ENCODE measurements at regions not wholly inside any gene's neighbourhood (a gene's known extent, or its start where the extent isn't known, plus 50 kb on each side); places are given as distances from the start of the nearest gene placed in this dataset.
"Not testable (repeated sequence)": the region's sequence is repeated elsewhere in the genome, so short reads cannot be mapped to it uniquely, and the experiment has no call there.

DNA sequence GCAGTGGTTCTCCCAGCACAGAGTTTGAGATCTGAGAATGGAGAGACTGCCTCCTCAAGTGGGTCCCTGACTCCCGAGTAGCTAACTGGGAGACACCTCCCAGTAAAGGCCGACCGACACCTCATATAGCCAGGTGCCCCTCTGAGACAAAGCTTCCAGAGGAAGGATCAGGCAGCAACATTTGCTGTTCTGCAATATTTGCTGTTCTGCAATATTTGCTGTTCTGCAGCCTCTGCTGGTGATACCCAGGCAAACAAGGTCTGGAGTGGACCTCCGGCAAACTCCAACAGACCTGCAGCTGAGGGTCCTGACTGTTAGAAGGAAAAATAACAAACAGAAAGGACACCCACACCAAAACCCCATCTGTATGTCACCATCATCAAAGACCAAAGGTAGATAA is 560.2 kb downstream of the SOX5 start:
- not testable (repeated sequence) for DNase-seq

DNA sequence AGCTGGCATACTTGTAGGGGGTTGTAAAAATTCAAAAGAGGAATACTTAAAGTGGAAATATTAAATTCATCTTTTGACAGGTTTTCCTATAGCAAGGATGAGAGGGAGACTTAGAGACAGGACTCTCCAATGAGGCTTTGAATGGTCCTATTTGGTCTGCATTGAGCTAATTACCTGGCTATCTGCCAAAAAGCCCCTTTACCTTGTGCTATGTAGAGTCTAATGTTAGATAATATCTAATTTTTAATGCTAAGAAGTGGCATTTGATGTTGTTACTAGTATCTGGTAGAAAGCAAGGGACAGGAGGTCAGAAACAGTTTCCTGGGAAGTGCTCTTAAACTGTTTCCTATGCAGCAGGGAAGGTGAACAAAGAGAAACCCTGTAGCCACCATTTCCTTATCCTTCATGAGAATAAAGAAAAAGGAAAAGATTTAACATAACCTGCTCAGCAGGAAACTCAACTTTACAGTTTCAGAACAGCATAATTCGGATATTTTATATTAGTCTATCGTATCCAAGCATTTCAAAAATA is 550.0 kb downstream of the SOX5 start:
- no peak for DNase-seq

DNA sequence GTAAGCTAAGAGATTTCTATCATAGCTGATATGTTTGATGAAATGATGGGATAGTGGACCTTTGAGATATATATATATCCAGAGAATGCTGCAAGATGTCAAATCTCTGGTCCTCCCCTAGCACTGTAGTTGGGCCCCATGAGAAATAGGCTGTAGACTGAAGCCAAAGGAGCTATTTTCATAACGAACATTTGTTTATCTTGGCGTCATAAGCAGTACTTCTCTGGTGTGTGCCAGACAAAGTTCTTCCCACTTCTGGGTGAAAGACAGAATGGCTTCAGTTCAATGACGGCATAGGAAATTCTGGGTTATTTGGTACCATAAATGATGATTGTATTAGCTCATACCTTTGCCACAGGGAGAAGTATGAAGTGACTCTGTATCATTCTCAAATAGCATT is 534.3 kb downstream of the SOX5 start:
- DNase-seq, result no peak

DNA sequence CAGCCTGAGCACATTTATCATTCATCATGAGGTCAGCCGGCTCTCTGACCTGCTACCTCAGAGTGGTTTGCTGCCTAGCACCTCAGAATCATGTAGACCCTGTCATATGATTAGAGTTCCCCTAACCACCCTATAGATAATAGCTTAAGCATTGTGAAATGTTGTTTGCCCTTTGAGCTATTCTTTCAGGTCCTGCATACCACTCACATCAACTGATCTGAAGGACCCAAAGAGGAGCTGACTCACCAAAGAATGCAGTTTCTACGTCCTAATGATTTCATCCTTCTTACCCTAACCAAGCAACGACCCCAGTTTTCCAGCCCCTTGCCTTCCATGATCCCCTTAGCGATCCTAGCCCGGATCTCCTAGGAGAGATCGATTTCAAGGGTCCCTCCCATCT is 527.9 kb downstream of the SOX5 start:
- no peak for DNase-seq

DNA sequence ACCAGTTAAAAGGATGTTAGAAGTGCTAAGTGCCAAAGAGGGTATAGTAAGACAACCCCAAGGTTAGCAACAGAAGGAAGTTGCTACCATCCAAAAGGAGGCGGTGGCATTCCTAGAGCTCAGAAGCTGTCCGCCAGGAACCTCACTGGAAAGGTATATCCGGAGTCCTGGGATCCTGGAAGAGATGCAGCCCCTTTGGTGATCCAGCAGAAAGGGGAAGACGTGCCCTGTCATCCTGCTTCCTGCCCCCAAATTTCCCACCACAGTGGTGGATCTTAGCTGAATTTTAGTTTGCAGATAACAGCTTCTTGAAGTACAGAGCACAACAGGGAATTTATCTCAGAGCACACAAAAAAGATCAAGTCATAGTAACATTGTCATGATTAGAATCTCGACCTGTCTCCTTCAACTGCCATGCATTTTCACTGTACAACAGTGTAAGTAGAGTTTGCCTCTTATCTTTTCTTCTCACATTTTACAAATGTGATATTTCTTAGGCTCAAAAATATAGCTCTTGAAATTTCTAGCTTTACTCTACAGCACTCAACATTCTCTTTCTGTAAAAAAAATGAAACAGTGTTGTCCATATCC is 526.3 kb downstream of the SOX5 start:
- DNase-seq, result no peak

DNA sequence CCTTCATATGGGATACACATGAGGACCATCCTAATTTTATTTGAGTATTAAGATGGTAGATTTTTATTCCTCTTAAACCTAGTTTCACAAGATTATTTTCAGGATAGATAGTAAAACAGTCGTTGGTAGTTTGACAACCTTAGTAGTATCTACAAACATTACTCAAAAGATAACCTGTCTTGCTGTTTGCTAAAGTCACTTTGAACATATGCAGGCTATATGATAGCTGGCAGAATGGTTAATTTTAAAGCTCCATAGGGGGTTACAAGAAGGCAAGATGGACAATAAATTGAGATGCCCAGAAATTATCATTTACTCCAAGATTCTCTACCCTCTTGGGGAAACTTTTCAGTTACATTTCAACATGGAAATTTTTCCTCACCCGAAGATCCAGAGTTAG is 525.7 kb downstream of the SOX5 start:
- DNase-seq, result no peak

DNA sequence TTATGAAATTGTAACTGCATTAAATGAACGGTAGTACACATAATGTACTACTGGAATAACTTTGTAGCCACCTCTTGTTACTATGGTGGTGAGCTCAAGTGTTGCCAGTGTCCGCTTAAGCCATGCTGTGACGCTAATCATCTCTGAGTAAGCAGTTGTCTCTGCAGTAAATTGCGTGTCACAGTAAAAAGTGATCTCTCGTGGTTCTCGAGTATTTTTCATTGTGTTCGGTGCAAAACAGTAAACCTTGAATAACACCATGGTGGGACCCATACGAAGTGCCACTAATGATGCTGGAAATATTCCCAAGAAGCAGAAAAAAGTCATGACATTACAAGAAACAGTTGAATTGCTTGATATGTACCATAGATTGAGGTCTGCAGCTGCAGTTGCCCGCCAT is 524.8 kb downstream of the SOX5 start:
- DNase-seq, result no peak

DNA sequence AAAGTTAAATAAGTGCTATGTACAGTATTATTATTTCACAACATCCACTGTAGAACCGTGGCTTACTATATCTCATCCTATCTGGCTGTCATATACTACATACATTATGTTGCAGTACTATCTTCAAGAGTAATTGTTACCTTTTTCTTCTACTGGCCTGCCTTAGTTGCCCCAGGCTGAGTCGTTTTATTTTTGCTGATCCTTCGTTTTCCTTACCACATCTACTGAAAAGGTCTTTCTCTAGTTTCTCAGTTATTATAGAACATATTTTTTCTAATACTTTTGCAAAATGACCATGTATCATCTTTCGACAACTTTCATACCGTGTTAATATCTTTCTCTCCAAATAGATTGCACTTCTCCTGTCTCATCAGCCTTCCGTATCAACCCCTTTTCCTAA is 523.1 kb downstream of the SOX5 start:
- DNase-seq, result no peak

DNA sequence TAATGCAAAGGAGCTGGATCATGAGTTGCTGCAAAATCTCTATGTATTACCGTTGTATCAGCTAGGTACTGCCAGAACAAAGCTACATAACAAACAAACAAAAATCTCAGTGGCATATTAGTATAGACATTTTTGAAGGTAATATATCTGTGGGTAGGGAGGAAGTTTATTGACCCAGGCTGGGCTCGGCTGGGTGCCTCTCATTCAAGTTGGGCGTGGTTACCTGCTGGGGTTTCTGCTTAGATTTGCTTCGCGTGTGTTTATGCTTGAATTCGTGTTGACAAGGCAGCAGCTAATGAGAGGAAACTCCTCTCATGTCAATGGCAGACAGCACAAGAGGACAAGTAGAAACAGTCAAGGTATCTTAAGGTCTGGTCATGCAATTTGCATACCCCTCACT is 520.7 kb downstream of the SOX5 start:
- no peak for DNase-seq

DNA sequence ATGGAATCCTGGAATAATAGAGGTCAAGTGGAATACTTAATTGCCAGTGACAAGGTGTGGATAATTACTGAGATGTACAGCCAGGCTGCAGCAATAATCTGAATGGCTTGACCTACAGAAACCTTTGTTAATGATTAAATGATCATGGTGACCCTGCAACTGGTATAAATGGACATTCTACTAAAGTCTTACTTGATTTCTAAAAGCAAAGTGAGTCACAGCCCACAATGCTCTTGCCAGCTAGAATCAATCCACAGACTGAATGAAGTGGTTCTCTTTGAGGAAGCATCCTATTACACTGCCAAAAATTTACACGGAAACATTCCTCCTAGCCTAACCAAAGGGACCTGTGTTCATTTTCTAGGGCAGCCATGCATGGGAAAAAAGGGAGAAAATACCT is 518.5 kb downstream of the SOX5 start:
- DNase-seq, result no peak

DNA sequence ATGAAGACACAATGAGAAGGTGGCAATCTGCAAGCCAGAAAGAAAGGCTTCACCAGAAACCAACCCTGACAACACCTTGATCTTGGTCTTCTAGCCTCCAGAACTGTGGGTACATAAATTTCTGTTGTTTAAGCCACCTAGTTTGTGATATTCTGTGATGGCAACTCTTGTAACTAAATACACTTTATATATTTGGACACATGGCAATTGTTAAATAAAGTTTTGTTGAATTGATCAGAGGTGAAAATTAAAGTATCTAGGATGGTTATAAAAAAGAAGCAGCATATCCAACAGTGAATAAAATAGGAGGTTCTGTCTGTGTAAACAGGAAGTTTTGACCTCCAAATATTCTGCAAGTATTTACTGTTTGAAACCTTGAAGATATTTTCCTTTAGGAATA is 516.3 kb downstream of the SOX5 start:
- no peak for DNase-seq

DNA sequence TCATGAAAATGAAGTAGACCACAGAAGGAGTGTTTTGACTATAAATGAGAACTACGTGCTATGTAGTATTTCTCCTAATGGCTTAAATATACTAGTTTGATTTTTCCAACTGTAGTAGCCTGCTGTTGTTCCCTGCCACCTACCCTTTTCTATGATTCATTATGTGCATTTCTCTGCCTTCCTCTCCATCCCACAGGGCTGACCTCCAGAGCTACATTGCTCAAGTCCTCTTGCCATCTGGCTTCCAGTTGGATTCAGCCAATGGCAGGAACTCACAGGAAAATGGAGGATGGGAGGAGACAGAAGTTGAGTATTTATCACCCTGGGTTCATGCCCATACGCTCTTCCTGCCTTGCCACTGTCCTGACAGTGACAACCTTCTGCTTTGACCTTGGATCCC is 515.3 kb downstream of the SOX5 start:
- no peak for DNase-seq

DNA sequence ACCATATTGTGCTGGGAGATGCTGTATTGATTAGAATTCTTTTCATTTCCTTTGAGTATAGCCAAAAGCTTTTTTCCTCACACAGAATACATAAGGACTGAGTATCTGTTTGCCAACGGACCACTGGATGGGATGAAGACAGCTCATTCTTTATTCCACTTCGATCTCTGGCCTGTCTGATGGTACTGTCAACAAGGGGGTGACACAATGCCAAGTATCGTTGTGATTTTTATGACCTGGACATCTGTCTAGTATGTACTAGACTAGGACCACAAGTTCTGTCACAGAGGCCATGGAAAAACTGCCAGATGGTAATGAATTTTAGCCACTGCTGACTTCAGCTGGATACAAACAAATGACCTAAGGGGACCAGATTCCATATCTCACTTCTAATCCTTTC is 502.7 kb downstream of the SOX5 start:
- no peak for DNase-seq

DNA sequence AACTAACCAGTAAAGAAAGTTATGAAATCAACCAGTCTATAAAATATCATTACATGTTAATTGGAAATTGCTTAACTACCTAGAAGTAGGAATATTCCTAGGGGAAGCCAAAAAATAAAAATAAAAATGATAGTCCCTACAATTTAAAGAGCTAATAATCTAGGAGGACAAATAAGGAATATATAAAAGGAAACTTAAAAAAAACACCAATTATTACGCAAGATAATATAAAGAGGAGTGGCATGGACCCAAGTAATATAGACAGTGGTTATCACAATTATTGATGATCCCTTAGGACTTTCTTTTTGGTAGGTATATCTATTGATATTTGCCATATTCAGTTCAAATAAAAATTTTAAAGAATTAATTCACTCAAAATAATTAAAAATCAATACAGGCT is 498.7 kb downstream of the SOX5 start:
- DNase-seq, result no peak

DNA sequence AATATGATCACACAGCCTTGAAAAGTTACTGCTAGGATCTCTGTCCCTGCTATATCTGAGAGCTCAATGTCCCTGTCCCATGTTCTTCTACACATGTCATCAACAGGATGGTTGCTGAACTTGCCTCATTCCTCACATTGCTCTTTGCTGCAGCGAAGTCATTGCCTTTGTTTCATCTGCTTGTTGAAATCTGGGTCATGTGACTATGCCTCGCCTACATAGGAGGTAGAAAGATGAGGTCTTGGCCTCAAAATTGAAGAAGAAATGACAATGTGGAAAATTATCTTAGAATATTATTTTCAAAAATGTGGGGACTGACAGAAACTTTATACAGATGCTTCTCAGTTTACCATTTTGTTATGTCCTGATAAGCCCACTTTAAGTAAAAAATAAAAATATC is 494.2 kb downstream of the SOX5 start:
- no peak for DNase-seq

DNA sequence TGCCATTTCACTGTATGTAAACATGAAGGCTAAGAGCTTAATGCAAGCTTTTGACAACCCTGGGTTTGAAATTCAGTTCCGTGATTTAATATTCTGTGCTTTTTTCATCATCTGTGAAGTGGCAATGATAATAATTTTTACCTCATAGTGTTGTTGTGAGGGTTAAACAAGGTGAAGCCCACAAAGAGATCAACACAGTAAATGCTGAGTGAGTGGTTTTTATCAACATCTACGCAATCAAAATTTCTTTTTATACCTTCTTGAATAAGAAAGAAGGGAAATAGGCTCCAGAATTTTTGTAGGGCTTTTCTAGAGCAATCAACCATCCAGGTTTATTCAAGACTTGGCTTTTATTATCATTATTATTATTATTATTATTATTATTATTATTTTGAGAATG is 490.8 kb downstream of the SOX5 start:
- DNase-seq, result no peak

DNA sequence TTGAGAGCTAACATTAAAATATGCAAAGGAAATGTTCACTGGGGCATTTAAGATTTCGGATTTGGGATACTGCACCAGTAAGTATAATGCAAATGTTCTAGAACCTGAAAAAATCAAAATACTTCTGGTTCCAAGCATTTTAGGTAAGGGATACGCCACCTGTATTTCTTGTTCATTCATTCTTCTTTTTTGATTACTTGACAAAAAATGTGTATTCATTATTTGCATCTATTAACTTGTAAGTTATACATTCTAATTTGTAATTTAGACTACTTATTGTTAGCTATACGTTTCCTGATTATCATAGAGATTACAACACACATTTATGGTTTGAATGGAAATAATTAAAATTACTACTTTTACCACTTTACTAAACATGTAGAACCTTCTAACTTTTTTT is 486.9 kb downstream of the SOX5 start:
- DNase-seq, result no peak

DNA sequence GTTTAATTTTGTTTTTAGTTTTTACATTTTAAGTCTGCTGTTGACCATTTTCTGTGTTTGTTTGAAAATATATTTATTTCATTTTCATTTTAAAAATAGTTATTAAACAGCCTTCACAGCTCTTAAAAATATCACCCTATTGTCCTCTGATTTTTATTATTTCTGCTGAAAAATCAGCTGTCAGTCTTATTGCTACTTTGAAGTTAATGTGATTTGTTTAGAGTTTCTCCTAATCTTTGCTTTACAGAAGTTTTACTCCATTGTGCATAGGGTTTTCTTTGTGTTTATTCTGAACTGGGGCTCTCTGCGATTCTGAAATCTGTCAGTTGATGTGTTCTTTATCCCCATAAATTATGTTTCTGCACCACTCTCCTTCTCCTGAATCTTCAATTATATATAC is 486.3 kb downstream of the SOX5 start:
- DNase-seq, result no peak

DNA sequence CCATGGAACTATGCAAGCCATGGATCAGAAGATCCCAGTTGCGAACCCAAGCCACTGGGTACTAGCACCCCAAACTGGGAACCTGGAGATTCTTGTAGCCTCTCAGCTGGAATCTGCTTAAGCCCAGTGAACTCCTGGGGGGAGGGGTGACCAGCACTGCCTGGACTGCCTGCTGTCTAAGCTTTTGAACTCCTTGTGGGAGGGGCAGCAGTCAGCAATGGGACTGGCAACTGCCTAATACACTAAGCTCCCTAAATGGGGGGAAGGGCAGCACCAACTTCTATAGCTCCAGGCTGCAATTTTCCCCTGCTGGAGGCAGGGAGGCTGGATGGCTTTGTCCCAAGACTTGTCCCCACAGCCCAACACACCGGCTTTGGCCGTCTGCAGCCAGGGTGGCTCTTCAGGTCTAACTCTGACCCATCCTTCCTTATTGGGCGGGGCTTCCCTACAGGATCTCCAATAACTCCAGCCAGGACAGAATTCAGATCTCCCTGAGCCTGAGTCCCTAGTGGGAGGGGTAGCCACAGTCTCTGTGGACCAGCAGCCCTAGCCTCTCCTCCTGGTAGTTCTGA is 485.1 kb downstream of the SOX5 start:
- DNase-seq, result no peak

DNA sequence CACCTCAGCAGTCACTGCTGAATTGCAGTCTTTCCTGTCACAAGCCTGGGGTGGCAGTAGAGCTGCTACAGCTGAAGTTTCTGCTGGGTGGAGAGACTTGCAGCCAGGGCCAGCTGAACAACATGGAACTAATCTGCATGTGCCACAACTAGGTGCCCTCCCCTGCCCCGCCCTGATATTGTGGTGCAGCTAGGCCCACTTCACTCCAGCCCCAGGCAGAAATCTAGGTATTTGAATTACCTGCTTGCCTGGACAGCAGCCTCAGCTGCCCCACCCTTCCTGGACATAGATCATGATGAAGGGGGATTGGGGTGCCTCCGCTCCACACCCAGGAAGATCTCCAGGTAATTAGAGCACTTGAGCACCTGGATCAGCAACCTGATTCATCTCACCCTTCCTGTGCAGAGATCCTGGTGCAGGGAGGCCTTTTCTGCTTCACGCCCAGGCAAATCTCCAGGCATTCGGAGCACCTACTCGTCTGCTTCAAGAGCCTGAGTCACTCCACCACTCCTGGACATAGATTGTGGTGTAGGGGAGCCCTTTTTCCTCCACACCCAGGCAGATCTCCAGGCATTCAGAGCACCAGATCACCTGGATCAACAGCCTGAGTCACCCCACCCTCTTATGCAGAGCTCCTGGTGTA is 477.0 kb downstream of the SOX5 start:
- no peak for DNase-seq

DNA sequence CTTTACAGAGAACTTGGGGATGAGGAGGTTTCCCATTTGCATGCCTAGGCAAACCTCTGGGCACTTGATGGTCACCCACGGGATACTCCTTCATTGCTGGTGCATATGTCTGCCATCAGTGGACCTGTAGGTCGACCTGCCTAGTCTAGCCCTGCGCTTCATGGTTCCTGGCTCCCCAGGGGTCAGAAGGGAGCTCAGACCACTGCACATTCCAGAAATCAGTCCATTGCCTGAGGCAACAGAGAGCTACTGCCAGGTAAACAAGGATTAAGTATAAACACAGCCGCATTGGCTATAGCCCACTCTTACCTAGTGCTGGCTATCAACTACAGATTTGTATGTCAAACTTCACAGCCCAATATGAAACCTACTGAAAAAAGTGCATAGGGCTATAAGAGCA is 476.4 kb downstream of the SOX5 start:
- DNase-seq, result no peak

DNA sequence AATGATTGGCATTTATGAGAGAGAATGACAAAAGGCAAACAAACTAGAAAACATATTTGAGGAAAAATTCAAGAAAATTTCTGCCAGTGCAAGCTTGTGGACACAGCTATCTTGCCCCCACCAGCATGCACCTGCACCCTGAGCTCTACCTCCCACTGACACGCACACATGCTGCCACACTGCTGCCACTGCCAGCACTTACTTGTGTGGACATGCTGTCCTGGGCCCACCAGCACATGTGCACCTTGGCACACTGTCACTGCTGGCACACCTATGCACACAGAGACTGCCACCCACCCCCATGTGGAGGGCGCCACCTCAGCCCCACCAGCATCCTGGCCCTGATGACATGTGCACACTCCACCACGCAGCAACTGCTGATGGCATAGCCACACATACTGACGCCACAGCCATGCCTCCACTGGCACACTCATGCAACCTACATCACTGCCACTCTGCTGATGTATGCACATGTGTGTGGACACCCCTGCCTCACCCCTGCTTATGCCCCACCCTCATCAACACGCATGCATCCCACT is 475.0 kb downstream of the SOX5 start:
- DNase-seq, result no peak

All from activated CD4-positive, alpha-beta T cell treated with anti-CD3 and anti-CD28 coated beads, Interleukin-2, amount 50 U/mL, for 16 hours (primary cell).